ENCODE measurements at regions not wholly inside any gene's neighbourhood (a gene's known extent, or its start where the extent isn't known, plus 50 kb on each side); places are given as distances from the start of the nearest gene placed in this dataset.

GRCh38 chr5:86918246-86918645 is 300.5 kb downstream of the COX7C start:
- DNase-seq (ENCODE audit: low read depth, low spot score), result no peak
- Histone ChIP-seq H3K4me3 (ENCODE audit: insufficient read length, low read depth) (no peak overlapping the region), H3K4me1 (ENCODE audit: insufficient read depth, insufficient read length) (no peaks in the 10 kb centered on the region), H3K9ac (ENCODE audit: insufficient read length, low read depth) (no peak overlapping the region), H3K9me3 (ENCODE audit: insufficient read depth, low read length) (no peaks in the 10 kb centered on the region; the same call in 1 of the 2 replicates), H3K27me3 (ENCODE audit: insufficient read depth, insufficient read length) (no peaks in the 10 kb centered on the region), H3K36me3 (ENCODE audit: insufficient read depth, insufficient read length, low read length) (no peaks in the 10 kb centered on the region)
- TF ChIP-seq SUZ12 (IDR thresholded peaks at IDR 0.05; ENCODE audit: extremely low read depth, insufficient read depth, insufficient read length) (no peak), YY1 (IDR thresholded peaks at IDR 0.05; ENCODE audit: insufficient read depth, insufficient read length) (no peak), ZNF274 (IDR thresholded peaks at IDR 0.05; ENCODE audit: low read depth, low read length) (no peak)

- TF ChIP-seq YY1 (IDR thresholded peaks at IDR 0.05; ENCODE audit: insufficient read depth, insufficient read length), result no peak
- no peak for TF ChIP-seq ZNF274 (IDR thresholded peaks at IDR 0.05; ENCODE audit: low read depth, low read length)
- TF ChIP-seq SUZ12 (IDR thresholded peaks at IDR 0.05; ENCODE audit: extremely low read depth, insufficient read depth, insufficient read length), result no peak
- no peak for DNase-seq (ENCODE audit: low read depth, low spot score)
- H3K4me3 ChIP-seq (ENCODE audit: insufficient read length, low read depth), result no peak overlapping the region
- no peak overlapping the region for H3K9ac ChIP-seq (ENCODE audit: insufficient read length, low read depth)
- no peaks in the 10 kb centered on the region for H3K4me1 ChIP-seq (ENCODE audit: insufficient read depth, insufficient read length)
- no peaks in the 10 kb centered on the region for H3K36me3 ChIP-seq (ENCODE audit: insufficient read depth, insufficient read length, low read length)
- no peaks in the 10 kb centered on the region; the same call in 1 of the 2 replicates for H3K9me3 ChIP-seq (ENCODE audit: insufficient read depth, low read length)
- peaks cover 36% of the 10 kb centered on the region for H3K27me3 ChIP-seq (ENCODE audit: insufficient read depth, insufficient read length)
Observed at GRCh38 chr5:86926033-86926432, 308.3 kb downstream of the COX7C start.

- H3K9ac ChIP-seq (ENCODE audit: insufficient read length, low read depth), result no peak overlapping the region
- peak; percentile 51 for DNase-seq (ENCODE audit: low read depth, low spot score)
- H3K4me1 ChIP-seq (ENCODE audit: insufficient read depth, insufficient read length), result no peaks in the 10 kb centered on the region
- H3K36me3 ChIP-seq (ENCODE audit: insufficient read depth, insufficient read length, low read length), result no peaks in the 10 kb centered on the region
- H3K9me3 ChIP-seq (ENCODE audit: insufficient read depth, low read length), result no peaks in the 10 kb centered on the region
- no peak overlapping the region for H3K4me3 ChIP-seq (ENCODE audit: insufficient read length, low read depth)
- H3K27me3 ChIP-seq (ENCODE audit: insufficient read depth, insufficient read length), result peaks cover 51% of the 10 kb centered on the region
- TF ChIP-seq SUZ12 (IDR thresholded peaks at IDR 0.05; ENCODE audit: extremely low read depth, insufficient read depth, insufficient read length), result no peak
- TF ChIP-seq ZNF274 (IDR thresholded peaks at IDR 0.05; ENCODE audit: low read depth, low read length), result no peak
- TF ChIP-seq YY1 (IDR thresholded peaks at IDR 0.05; ENCODE audit: insufficient read depth, insufficient read length), result no peak
Observed at GRCh38 chr5:86929123-86929766, 311.5 kb downstream of the COX7C start.

GRCh38 chr5:86951761-86952160 is 315.9 kb upstream of the RASA1 start:
- Histone ChIP-seq H3K9ac (ENCODE audit: insufficient read length, low read depth) (no peak overlapping the region), H3K4me3 (ENCODE audit: insufficient read length, low read depth) (no peak overlapping the region), H3K36me3 (ENCODE audit: insufficient read depth, insufficient read length, low read length) (no peaks in the 10 kb centered on the region), H3K27me3 (ENCODE audit: insufficient read depth, insufficient read length) (no peaks in the 10 kb centered on the region), H3K9me3 (ENCODE audit: insufficient read depth, low read length) (no peaks in the 10 kb centered on the region), H3K4me1 (ENCODE audit: insufficient read depth, insufficient read length) (no peaks in the 10 kb centered on the region)
- no peak for TF ChIP-seq SUZ12 (IDR thresholded peaks at IDR 0.05; ENCODE audit: extremely low read depth, insufficient read depth, insufficient read length)
- no peak for TF ChIP-seq YY1 (IDR thresholded peaks at IDR 0.05; ENCODE audit: insufficient read depth, insufficient read length)
- TF ChIP-seq ZNF274 (IDR thresholded peaks at IDR 0.05; ENCODE audit: low read depth, low read length), result no peak
- no peak for DNase-seq (ENCODE audit: low read depth, low spot score)

GRCh38 chr5:86964889-86965288 is 302.8 kb upstream of the RASA1 start:
- TF ChIP-seq ZNF274 (IDR thresholded peaks at IDR 0.05; ENCODE audit: low read depth, low read length), result no peak
- TF ChIP-seq SUZ12 (IDR thresholded peaks at IDR 0.05; ENCODE audit: extremely low read depth, insufficient read depth, insufficient read length), result no peak
- TF ChIP-seq YY1 (IDR thresholded peaks at IDR 0.05; ENCODE audit: insufficient read depth, insufficient read length), result no peak
- Histone ChIP-seq H3K9ac (ENCODE audit: insufficient read length, low read depth) (no peak overlapping the region), H3K4me3 (ENCODE audit: insufficient read length, low read depth) (no peak overlapping the region), H3K4me1 (ENCODE audit: insufficient read depth, insufficient read length) (no peaks in the 10 kb centered on the region), H3K9me3 (ENCODE audit: insufficient read depth, low read length) (no peaks in the 10 kb centered on the region), H3K36me3 (ENCODE audit: insufficient read depth, insufficient read length, low read length) (no peaks in the 10 kb centered on the region), H3K27me3 (ENCODE audit: insufficient read depth, insufficient read length) (no peaks in the 10 kb centered on the region)
- no peak for DNase-seq (ENCODE audit: low read depth, low spot score)

GRCh38 chr5:86968301-86968753 is 299.4 kb upstream of the RASA1 start:
- Histone ChIP-seq H3K4me1 (ENCODE audit: insufficient read depth, insufficient read length) (no peaks in the 10 kb centered on the region), H3K4me3 (ENCODE audit: insufficient read length, low read depth) (no peak overlapping the region), H3K27me3 (ENCODE audit: insufficient read depth, insufficient read length) (no peaks in the 10 kb centered on the region), H3K36me3 (ENCODE audit: insufficient read depth, insufficient read length, low read length) (no peaks in the 10 kb centered on the region), H3K9ac (ENCODE audit: insufficient read length, low read depth) (no peak overlapping the region), H3K9me3 (ENCODE audit: insufficient read depth, low read length) (no peaks in the 10 kb centered on the region)
- TF ChIP-seq YY1 (IDR thresholded peaks at IDR 0.05; ENCODE audit: insufficient read depth, insufficient read length), result no peak
- TF ChIP-seq ZNF274 (IDR thresholded peaks at IDR 0.05; ENCODE audit: low read depth, low read length), result no peak
- no peak for TF ChIP-seq SUZ12 (IDR thresholded peaks at IDR 0.05; ENCODE audit: extremely low read depth, insufficient read depth, insufficient read length)
- DNase-seq (ENCODE audit: low read depth, low spot score), result no peak

- H3K4me1 ChIP-seq (ENCODE audit: insufficient read depth, insufficient read length), result no peaks in the 10 kb centered on the region
- H3K9me3 ChIP-seq (ENCODE audit: insufficient read depth, low read length), result no peaks in the 10 kb centered on the region
- no peak overlapping the region for H3K4me3 ChIP-seq (ENCODE audit: insufficient read length, low read depth)
- TF ChIP-seq YY1 (IDR thresholded peaks at IDR 0.05; ENCODE audit: insufficient read depth, insufficient read length), result no peak
- TF ChIP-seq ZNF274 (IDR thresholded peaks at IDR 0.05; ENCODE audit: low read depth, low read length), result no peak
- TF ChIP-seq SUZ12 (IDR thresholded peaks at IDR 0.05; ENCODE audit: extremely low read depth, insufficient read depth, insufficient read length), result no peak
- H3K27me3 ChIP-seq (ENCODE audit: insufficient read depth, insufficient read length), result no peaks in the 10 kb centered on the region
- H3K9ac ChIP-seq (ENCODE audit: insufficient read length, low read depth), result no peak overlapping the region
- no peaks in the 10 kb centered on the region for H3K36me3 ChIP-seq (ENCODE audit: insufficient read depth, insufficient read length, low read length)
- no peak for DNase-seq (ENCODE audit: low read depth, low spot score)
Observed at GRCh38 chr5:86970361-86970760, 297.3 kb upstream of the RASA1 start.

Measured in NT2/D1 (cell line).